Fibroblast of mammary gland (primary cell): ENCODE measurements at regions not wholly inside any gene's neighbourhood (a gene's known extent, or its start where the extent isn't known, plus 50 kb on each side); places are given as distances from the start of the nearest gene placed in this dataset.
A peak's percentile ranks its signal among the peaks of the same experiment; 100 is the strongest.

Experiments
- DNase-seq: peaks from one replicate; pipeline ENCODE4 v3.0.0-alpha.2; 2010; ENCODE audit warnings: low read depth
- H3K4me3 ChIP-seq: 2 replicates; pipeline ENCODE4 v1.5.1; 2011; ENCODE audit warnings: low read depth, mild to moderate bottlenecking, low read length, moderate library complexity; ENCODE audit not compliant: control insufficient read depth
- CTCF ChIP-seq: conservative IDR thresholded peaks from 2 replicates; pipeline ENCODE4 v1.5.1; 2011; ENCODE audit warnings: low read depth, low read length, inconsistent platforms; ENCODE audit not compliant: control insufficient read depth, insufficient read depth

- peak; percentile 77 for DNase-seq
Observed at GRCh38 chr17:31674717-31675349, 184.2 kb downstream of the COPRS start.

GRCh38 chr17:31674305-31674704 is 184.7 kb downstream of the COPRS start:
- peak; percentile 76 for DNase-seq
- H3K4me3 ChIP-seq, result no peak overlapping the region
- TF ChIP-seq CTCF, result no peak

More at GRCh38 chr17:31674717-31675349, 184.2 kb downstream of the COPRS start:
- no peak for TF ChIP-seq CTCF
- H3K4me3 ChIP-seq, result no peak overlapping the region

- no peak overlapping the region for H3K4me3 ChIP-seq
- TF ChIP-seq CTCF, result no peak
- DNase-seq, result no peak
Observed at GRCh38 chr17:31673076-31673475, 186.0 kb downstream of the COPRS start.

GRCh38 chr17:31672161-31672819 is 186.8 kb downstream of the COPRS start:
- TF ChIP-seq CTCF, result no peak
- no peak overlapping the region for H3K4me3 ChIP-seq
- no peak for DNase-seq

GRCh38 chr17:31663576-31663975 is 195.5 kb downstream of the COPRS start:
- DNase-seq, result peak; percentile 39
- H3K4me3 ChIP-seq, result no peak overlapping the region
- no peak for TF ChIP-seq CTCF

- H3K4me3 ChIP-seq, result no peak overlapping the region
- TF ChIP-seq CTCF, result no peak
- DNase-seq, result no peak
Observed at GRCh38 chr17:31660684-31661083, 198.4 kb downstream of the COPRS start.
